ENCODE measurements at regions not wholly inside any gene's neighbourhood (a gene's known extent, or its start where the extent isn't known, plus 50 kb on each side); places are given as distances from the start of the nearest gene placed in this dataset.
"Not testable (repeated sequence)": the region's sequence is repeated elsewhere in the genome, so short reads cannot be mapped to it uniquely, and the experiment has no call there.

DNA sequence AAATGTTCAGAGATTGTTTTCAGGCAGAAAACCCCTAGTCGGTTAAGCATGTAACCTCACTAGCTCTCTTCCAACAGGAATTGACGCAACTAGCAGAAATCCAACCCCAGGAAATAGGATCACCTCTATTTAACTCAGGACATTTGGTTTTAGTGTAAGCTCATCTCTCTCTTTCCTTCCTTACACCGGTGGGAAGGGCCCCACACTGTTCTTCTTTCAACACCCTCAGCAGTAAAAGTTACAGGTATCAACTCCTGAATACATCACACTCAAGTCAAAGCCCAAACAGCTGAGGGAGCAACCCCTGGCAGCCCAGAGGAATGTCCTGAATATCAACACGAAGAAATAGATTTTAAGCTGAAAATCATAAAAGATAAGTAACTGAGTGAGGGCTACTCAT lies 191.2 kb upstream of the KIF2B start:
- no peak for DNase-seq

DNA sequence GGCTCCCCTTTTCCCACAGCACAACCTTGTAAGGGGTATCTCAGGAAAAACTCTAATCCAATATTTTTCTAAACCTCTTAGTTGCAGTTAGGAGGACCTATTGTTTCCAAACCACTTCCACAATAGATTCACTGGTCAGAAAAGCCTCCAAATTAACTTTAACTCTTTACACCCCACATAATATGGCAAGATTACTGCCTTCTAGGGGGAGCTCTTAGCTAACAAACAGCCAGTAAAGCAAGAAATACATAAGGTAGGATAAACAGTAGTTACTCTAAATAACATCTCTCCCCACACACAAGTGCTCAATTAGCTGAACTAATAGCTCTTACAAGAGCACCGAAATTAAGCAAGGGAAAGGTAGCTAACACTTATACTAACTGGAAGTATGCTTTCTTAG lies 192.1 kb upstream of the KIF2B start:
- no peak for DNase-seq

DNA sequence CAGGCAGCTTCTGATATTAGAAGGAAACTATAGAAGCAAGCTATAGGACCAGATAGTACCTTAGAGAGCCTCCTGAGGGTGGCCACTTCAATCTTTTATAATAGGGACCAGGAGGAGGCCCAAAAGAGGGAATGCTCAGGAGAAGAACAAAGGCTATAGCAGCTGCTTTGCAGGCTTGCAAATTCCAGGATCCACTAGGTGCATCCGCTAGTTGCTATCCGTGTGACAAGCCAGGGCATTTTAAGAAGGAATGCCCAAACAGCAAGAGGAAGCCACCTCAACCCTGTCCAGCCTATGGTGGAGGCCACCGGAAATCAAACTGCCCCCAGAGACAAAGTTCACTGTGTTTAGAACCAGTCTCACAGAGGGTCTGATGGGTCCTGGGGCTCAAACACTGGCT lies 192.6 kb upstream of the KIF2B start:
- no peak for DNase-seq

DNA sequence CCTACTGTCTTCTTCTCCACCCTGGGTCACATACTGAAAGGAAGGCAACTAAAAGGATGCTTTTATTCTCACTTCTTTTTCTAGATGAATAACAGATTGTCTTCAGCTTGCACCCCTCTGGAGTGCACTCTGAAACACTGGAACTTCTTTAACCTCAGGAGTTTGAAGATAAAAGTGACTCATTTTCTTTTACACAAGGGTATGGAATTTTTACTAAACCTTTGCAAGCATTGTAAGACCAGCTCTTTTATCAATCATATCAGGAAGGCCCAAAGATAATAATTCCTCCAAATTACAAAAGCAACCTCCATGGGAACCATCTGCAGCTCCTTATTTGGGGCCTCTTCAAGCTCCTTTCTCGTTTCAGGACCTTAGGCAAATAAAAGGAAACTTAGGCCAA lies 193.5 kb upstream of the KIF2B start:
- peak; percentile 59 for DNase-seq

DNA sequence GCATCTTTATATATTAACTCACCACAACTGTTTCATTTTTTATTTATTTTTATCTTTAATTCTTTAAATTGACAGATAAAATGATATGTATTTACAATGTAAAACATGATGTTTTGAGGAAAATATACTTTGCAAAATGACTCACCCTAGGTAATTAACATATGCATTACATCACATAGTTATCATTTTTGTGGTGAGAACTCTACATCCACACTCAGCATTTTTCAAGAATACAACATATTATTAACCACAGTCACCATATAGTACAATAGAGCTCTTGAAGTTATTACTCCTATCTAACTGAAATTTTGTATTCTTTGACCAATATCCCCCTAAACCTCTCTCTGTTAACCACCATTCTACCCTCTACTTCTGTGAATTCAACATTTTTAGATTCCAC lies 194.7 kb upstream of the KIF2B start:
- DNase-seq = peak; percentile 81

DNA sequence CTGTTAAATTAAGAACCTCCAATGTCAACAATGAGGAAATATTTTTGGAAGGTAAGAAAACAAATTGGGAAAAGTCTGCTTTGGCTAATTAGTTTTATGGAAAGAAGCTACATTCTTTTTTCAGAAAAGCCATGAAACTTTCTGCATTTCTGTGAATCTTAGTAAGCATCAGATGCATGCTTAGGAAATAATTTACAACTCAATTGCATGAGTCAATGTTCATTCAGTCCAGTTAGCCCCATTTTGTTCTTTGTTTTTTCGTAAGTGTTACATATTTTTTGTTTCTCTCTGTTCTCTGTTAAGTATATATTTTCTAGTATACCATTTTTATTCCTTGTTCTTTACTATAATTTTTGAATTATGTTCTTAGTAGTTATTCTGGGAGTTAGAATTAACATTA lies 195.2 kb upstream of the KIF2B start:
- peak; percentile 77 for DNase-seq

DNA sequence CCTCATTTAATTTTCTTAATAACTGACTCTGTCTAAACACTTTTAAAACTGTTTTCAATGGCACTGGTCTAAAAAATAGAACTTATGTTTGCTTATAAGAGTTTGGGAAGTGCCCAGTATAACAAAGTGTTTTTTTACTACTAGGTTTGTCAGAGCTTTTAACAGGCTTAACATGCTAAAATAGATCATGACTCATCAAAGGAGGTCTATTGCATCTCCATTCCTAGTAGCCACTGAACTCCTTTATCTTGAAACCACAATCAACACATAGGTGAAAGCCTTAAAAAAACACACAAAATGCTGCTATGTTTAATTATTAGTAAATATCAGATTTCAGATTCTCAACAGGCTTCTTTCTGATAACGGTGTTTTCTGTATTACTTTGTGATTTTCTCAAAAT lies 196.4 kb upstream of the KIF2B start:
- peak; percentile 68 for DNase-seq

DNA sequence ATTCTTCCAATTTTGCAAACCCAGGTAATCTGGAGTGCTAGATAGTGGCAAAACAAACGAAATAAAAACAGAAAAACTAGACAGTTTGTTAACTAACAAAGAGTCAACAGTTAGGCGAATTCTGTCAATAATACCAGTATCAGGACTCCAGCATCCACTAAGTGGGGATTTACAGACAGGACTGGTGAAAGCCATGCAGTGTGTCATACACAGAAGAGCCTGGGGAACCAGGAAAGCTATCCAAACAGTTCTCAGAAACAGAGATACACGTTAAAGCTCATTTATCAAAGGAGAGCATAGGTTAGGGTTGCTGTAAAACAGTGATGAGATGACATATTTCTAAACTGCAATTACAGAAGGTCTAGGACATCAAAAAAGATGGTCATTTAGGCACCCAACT lies 203.7 kb upstream of the KIF2B start:
- DNase-seq = no peak

DNA sequence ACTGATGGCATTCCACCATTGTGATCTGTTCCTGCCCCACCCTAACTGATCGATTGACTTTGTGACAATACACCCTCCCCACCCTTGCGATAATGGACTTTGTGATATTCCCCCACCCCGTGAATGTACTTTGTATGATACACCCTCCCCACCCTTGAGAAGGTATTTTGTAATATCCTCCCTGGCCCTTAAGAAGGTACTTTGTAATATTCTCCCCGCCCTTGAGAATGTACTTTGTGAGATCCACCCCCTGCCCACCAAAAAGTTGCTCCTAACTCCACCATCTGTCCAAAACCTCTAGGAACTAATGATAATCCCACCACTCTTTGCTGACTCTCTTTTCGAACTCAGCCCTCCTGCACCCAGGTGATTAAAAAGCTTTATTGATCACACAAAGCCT lies 214.5 kb upstream of the KIF2B start:
- DNase-seq = not testable (repeated sequence)

DNA sequence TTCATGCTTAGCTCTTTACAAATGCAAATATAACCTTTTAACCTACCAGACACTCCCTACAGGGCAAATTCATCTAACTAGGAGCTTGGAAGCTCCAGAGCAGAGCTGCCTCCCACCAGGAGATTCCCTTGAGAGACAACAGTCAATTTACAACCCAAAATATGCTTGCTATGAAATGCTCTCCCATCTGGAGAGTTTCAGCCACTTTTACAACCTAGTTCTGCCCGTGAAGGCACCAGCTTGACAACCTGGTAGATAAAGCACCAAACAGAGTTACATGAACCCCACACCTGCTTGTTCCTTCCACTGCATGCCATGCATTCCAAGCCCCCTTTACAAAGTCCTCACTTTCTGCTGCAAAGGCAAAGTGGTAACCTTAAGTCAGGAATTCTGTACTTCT lies 215.3 kb upstream of the KIF2B start:
- no peak for DNase-seq

DNA sequence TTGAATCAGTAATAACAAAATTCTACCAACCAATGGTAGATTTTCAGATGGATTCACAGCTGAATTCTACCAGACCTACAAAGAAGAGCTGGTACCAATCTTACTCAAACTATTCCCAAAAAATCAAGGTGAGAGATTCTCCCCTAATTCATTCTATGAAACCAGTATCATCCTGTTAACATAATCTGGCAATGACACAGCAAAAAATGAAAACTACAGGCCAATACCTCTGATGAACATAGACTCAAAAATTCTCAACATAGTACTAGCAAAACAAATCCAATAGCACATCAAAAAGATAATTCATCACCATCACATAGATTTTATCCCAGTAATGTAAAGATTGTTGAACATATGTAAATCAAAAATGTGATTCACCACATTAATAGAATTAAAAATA lies 234.4 kb upstream of the KIF2B start:
- no peak for DNase-seq

DNA sequence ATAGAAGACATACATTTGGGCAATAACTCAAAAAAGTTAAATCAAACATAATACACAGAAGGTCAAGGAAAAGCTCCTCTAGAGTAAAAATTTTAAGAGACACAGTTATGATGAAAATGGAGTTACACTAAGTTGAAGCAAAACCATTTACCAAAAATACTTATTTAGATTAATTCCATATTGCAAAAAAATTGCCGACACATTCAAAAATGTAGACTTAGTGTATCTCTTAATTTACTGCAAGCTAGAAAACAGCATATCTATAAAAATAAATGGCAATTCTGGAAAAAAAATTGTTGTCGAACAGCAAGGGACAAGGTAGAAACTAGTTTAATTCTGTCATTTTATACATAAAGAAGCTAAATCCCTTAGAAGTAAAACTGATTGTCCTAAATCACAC lies 248.7 kb upstream of the KIF2B start:
- no peak for DNase-seq

DNA sequence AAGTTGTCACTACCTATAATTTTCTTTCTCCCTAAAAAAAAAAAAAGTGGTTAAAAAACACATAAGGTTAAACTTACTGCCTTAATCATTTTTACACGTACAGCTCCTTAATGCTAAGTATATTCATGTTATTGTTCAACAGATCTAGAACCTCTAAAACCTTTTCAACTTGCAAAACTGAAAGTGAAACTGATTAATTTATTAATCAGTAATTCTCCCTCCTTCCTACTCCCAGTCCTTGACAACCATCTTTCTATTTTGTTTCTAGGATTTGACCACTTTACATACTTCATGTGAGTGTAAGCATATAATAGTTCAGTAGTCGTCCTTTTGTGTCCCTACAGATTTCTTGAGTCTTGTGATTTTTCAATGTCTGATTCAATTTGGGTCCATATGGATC lies 251.4 kb upstream of the KIF2B start:
- peak; percentile 17 for DNase-seq

DNA sequence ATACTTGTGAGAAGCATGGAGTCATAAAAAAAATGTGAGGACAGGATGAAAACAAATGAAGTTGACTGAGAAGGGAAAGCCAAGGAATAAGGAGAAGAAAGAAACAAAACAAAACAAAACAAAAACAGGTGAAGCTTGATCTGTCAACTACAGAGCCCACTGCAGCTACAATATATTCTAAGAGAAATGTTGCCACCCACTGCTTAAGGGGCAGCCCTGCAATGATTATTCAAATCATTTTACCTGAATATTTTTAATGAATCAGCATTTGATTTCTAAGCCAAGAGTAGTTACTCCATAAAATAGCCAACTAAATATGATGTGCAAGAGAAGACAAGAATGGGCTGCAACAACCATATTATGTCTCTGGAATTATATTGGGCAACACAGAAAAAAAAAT lies 252.0 kb upstream of the KIF2B start:
- DNase-seq = peak; percentile 17

DNA sequence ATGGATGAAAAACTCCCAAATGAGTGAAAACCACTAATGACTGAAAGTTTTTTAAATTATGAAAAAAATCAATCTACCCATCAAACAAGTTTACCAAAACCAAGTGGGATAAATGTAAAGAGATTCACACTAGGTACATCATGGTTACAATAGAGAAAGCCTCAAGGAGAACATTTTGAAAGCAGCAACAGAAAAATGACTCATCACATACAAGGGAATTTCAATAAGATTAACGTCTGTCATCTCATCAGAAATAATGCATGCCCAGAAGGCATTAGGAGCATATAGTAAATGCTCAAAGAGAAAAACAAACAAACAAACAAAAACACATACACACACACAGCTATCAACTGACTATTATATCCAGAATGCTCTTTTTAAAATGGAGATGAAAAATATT lies 261.8 kb upstream of the KIF2B start:
- DNase-seq = peak; percentile 4

DNA sequence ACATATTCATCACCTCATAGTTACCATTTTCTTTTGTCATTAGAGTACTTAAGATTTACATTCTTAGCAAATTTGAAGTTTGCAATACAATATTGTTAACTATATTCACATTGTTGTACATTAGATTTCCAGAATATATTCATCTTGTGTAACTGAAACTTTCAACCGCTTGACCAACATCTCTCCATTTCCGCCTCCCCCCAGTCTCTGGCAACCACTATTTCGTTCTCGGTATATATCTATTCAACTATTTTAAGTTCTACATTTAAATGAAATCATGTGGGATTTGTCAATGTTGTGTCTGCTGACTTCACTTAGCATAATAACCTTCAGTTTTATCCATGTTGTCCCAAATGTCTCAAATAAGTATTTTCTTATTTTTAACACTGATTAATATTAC lies 274.5 kb upstream of the KIF2B start:
- DNase-seq = no peak

DNA sequence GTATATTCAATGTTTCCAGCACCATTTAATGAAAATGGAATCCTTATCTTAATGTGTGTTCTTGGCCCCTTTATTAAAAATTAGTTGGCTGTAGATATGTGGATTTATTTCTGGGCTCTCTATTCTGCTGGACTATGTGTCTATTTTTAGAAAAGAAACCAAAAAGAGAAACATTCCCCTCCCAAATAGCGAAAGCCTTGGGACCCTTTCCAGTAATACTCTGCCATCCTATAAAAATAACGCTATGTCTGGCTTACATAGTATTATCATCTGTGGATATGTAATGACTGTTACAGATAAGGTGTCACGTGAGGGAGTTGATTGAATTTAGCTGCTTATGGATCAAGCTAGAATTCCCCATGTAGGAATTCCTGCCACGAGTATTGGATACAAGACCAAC lies 279.3 kb upstream of the KIF2B start:
- DNase-seq = no peak

DNA sequence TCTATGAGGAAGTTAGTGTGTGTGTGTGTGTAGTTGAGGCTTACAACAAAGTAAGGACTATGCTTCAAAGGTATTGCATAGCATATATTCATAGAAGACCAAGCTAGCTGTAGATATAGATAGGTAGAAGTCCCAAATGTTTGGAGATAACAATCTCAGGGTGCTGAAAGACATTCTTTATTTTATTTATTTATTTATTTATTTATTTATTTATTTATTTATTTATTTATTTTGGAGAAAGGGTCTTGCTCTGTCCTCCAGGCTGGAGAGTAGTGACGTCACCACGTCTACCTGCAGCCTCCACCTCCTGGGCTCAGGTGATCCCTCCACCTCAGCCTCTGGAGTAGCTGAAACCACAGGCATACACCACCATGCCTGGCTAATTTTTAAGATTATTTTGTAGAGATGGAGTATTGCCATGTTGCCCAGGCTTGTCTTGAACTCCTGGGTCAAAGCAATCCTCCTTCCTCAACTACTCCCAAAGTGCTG lies 284.6 kb upstream of the KIF2B start:
- DNase-seq = no peak

DNA sequence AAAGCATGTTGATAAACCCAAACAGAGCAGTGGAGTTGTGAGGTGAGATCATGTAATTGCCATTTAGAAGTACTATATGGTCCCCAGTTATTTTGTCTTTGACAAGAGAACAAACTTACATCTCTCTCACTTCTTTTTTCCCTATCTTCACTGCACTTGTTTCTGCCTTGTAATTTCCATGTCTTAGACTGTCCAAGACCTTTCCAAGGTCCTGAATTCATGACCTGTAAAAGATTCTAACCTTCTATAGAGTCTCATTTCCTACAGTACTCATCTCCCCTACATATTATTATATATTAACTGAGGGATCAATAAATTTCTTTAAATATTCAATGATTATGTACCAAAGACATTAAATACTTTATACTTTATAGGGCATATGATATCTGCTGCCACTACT lies 295.3 kb upstream of the KIF2B start:
- DNase-seq = no peak

DNA sequence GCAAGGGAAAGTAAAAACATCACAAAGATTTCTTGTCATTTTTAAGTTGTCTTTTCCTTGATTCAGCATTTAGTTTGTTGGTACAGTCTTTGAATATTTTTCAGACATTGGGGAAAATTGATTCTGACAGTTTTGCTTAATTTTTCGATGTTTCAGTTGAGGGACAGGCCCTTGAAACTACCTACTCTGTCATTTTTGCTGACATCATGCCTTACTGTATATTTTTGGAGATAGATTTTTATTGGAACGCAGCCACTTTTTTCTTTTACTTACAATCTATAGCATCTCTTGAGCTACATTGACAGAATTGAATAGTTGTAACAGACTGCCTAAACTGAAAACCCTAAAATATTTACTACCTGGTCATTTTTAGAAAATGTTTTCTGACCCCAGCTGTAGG lies 297.1 kb upstream of the KIF2B start:
- no peak for DNase-seq

DNA sequence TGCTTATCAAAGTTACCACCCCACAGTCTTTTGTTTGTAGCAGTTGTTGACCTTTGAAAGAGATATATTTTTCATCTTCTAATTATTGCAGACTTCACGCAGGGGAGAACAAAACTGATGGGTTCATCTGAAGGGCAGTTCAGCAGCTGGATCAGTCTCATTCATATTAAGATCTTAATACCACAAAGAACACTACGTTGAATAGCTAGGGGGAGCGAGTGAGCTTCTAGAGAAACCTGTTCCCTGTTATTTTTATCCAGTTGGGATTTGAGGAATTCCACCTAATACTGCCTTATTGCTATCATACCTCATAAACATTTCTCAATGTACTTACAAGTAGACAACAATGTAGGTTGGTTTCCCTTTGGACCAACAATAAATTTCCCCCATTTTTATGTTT lies 306.1 kb upstream of the KIF2B start:
- DNase-seq = peak; percentile 35

DNA sequence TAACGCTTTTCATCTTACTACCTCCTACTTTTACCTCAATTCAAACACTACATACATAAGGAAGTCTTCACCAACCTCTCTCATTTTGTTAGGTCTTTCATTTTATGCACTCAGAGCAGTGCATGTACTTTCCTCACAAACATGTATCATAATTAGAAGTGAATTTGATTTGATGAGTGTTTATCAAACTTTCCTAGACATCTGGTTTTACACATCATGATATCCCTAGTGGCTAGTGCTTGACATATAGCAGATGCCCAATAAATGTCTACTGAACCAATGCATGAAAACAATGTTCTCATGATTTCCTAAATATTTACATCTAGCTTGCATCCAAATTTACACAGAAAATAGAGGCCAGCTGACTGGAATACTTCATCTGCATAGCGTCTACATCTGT lies 323.4 kb upstream of the KIF2B start:
- no peak for DNase-seq

DNA sequence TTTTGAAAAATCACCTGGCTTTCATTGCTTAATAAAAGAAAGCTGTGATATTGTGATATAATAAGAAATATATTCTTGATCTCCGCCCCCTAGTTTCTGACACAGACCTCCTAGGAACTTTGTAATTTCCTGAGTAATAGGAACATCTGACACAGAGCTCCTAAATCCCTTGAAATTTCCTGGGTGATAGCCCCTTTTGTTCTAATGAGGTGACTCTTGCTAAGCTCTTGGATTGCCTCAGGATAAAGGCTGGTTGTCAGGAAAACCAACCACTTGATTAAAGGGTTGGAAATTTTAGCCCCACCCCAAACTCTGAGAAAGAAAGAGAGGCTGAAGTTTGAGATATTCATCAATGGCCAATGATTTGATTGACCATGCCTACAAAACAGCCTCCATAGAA lies 326.4 kb upstream of the KIF2B start:
- DNase-seq = no peak

DNA sequence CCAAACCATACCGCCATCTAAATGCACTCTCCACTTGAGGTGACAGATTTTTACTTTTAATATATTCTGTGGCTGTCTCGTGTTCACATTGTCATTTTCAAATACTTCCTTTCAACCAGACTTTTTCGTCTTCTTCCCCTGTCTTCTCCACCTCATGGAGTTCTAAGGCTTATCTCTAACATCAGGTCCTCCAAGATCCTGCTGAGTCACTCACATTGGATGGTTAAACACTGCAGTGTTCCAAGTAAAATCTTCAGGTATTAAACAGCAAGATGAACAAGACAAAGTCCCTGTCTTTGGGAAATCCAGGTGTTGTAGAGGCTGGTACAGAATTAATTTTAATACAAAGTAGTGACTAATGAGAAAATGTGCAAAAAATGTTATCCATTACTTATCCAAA lies 330.2 kb upstream of the KIF2B start:
- DNase-seq = no peak

DNA sequence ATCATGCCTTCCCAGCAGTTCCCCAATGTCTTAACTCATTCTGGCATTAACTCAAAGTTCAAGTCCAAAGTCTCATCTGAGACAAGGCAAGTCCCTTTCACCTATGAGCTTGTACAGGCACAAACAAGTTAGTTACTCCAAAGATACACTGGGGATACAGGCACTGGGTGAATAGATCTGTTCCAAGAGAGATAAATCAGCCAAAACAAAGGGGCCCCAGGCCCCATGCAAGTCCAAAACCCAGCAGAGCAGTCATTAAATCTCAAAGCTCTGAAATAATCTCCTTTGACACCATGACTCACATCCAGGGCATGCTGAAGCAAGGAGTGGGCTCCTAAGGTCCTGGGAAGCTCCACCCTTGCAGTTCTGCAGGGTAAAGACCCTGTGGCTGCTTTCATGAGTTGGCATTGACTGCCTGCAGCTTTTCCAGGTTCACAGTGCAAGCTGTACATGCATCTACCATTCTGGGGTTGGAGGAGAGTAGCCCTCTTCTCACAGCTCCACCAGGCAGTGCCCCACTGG lies 332.2 kb upstream of the KIF2B start:
- peak; percentile 31 for DNase-seq

DNA sequence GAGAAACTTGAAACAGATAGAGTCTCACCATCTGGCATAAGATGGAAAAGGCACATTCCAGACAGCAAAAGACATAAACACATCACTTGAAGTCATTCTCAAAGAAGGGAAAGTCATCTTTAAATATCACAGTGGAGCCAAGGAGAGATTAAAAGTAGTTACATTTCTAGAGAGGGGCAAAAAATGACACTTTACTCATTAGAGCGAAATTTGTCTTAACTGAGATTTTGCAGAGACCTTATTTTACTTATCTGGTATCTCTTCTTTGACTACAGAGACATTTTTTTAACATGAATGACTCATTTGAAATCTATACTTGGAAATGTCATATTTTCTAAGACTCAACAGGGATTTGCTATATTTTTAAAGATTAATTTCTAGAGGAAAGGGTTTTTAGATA lies 339.0 kb upstream of the KIF2B start:
- DNase-seq = no peak

Data from EL (cell line).